GM23338 (cell line): ENCODE measurements at regions not wholly inside any gene's neighbourhood (a gene's known extent, or its start where the extent isn't known, plus 50 kb on each side); places are given as distances from the start of the nearest gene placed in this dataset.

Experiments
- ATAC-seq: fragments of 200-7000 bp; cut with Tn5 transposase; 3 replicates; pipeline ENCODE4 v1.9.1; 2020
- DNase-seq: peaks from one replicate; pipeline ENCODE4 v3.0.0-alpha.2; 2015; ENCODE audit warnings: low spot score
- H2AFZ ChIP-seq: fragments of 200-600 bp; sonication (generic); 2 replicates; pipeline ENCODE4 v1.8.0; 2016; ENCODE audit warnings: antibody characterized with exemption, mild to moderate bottlenecking, moderate library complexity
- H3F3A ChIP-seq: fragments of 200-600 bp; sonication (generic); replicated peaks from 2 replicates; pipeline ENCODE4 v1.8.0; 2017; ENCODE audit warnings: antibody characterized with exemption, mixed run types, low read depth
- H3K27ac ChIP-seq: fragments of 200-600 bp; sonication (generic); 2 replicates; pipeline ENCODE4 v1.6.1; 2016; ENCODE audit warnings: low read depth
- H3K27me3 ChIP-seq: fragments of 200-600 bp; sonication (generic); 2 replicates; pipeline ENCODE4 v1.8.0; 2016; ENCODE audit warnings: mild to moderate bottlenecking, mixed run types, moderate library complexity; ENCODE audit not compliant: insufficient read depth
- H3K36me3 ChIP-seq: fragments of 200-600 bp; sonication (generic); 2 replicates; pipeline ENCODE4 v1.8.0; 2016; ENCODE audit warnings: mild to moderate bottlenecking; ENCODE audit not compliant: insufficient read depth
- H3K4me1 ChIP-seq: fragments of 200-600 bp; sonication (generic); 2 replicates; pipeline ENCODE4 v1.8.0; 2016; ENCODE audit warnings: mild to moderate bottlenecking, moderate library complexity; ENCODE audit not compliant: insufficient read depth
- H3K4me2 ChIP-seq: fragments of 200-600 bp; sonication (generic); 2 replicates; pipeline ENCODE4 v1.7.1; 2017; ENCODE audit warnings: mixed run types
- H3K4me3 ChIP-seq: fragments of 200-600 bp; sonication (generic); 2 replicates; pipeline ENCODE4 v1.6.1; 2016; ENCODE audit warnings: mixed run types
- H3K79me2 ChIP-seq: fragments of 200-600 bp; sonication (generic); replicated peaks from 2 replicates; pipeline ENCODE4 v1.8.0; 2017; ENCODE audit warnings: mild to moderate bottlenecking; ENCODE audit not compliant: insufficient read depth
- H3K9me2 ChIP-seq: fragments of 200-600 bp; sonication (generic); 2 replicates; pipeline ENCODE4 v1.8.0; 2017; ENCODE audit not compliant: insufficient read depth
- H4K20me1 ChIP-seq: fragments of 200-600 bp; sonication (generic); replicated peaks from 2 replicates; pipeline ENCODE4 v1.8.0; 2017; ENCODE audit warnings: mild to moderate bottlenecking; ENCODE audit not compliant: insufficient read depth
- H3K27ac Mint-ChIP-seq: 2 replicates; pipeline ENCODE4 v1.8.0; 2020; ENCODE audit warnings: inconsistent platforms, mild to moderate bottlenecking, moderate library complexity, mixed read lengths
- H3K27me3 Mint-ChIP-seq: 3 replicates; pipeline ENCODE4 v1.8.0; 2022; ENCODE audit warnings: low read depth, mild to moderate bottlenecking, moderate library complexity, mixed read lengths, inconsistent platforms; ENCODE audit not compliant: insufficient read depth, poor library complexity
- H3K36me3 Mint-ChIP-seq: 3 replicates; pipeline ENCODE4 v1.8.0; 2021; ENCODE audit warnings: low read depth, mild to moderate bottlenecking, inconsistent platforms, moderate library complexity, mixed read lengths
- H3K4me1 Mint-ChIP-seq: 3 replicates; pipeline ENCODE4 v1.8.0; 2020; ENCODE audit warnings: mild to moderate bottlenecking, inconsistent platforms, mixed read lengths
- H3K4me3 Mint-ChIP-seq: 3 replicates; pipeline ENCODE4 v1.8.0; 2021; ENCODE audit warnings: moderate library complexity, mild to moderate bottlenecking, inconsistent platforms, mixed read lengths
- H3K9me3 Mint-ChIP-seq: 3 replicates; pipeline ENCODE4 v1.8.0; 2020; ENCODE audit warnings: moderate library complexity, mild to moderate bottlenecking, inconsistent platforms, mixed read lengths
- CREB1 ChIP-seq: fragments of 250-450 bp; sonication (Bioruptor Pico); IDR thresholded peaks from 2 replicates; pipeline ENCODE4 v1.5.0; 2020; ENCODE audit warnings: low read depth, mild to moderate bottlenecking, moderate library complexity
- CTCF ChIP-seq, 2 experiments: fragments of 200-600 bp in 1 of 2; sonication (generic) in 1 of 2; conservative IDR thresholded peaks; 2 replicates each; pipeline versions ENCODE4 v1.5.1 to v1.6.1; 2016 to 2017; ENCODE audit warnings: antibody characterized with exemption in 2 of 2, low read depth in 2 of 2, mild to moderate bottlenecking in 2 of 2, moderate library complexity in 1 of 2
- NANOG ChIP-seq: IDR thresholded peaks from 2 replicates; pipeline ENCODE4 v1.6.1; 2016; ENCODE audit warnings: antibody characterized with exemption, borderline replicate concordance
- ZNF331 ChIP-seq: fragments of 250-450 bp; sonication (Bioruptor Pico); IDR thresholded peaks from 2 replicates; pipeline ENCODE4 v1.5.0; 2020; ENCODE audit warnings: low read depth, mild to moderate bottlenecking, moderate library complexity
- TF ChIP-seq, protein P1 (sequence below): IDR thresholded peaks from 2 replicates; pipeline ENCODE4 v1.6.1; 2016; ENCODE audit warnings: antibody characterized with exemption

GRCh38 chr5:174229068-174229467 is 183.6 kb downstream of the NSG2 start:
- no peaks in the 10 kb centered on the region for H3K27me3 ChIP-seq
- no peaks in the 10 kb centered on the region for H3K79me2 ChIP-seq
- Mint-ChIP-seq H3K27ac (no peak overlapping the region), H3K9me3 (no peaks in the 10 kb centered on the region), H3K4me3 (no peak overlapping the region), H3K27me3 (peaks cover 2% of the 10 kb centered on the region), H3K36me3 (no peaks in the 10 kb centered on the region), H3K4me1 (peaks cover 4% of the 10 kb centered on the region; the same call in 2 of the 3 replicates)
- no peak overlapping the region for H3K27ac ChIP-seq
- no peak overlapping the region for H3K4me3 ChIP-seq
- no peak for ATAC-seq
- no peak overlapping the region for H2AFZ ChIP-seq
- no peak for DNase-seq
- H3K9me2 ChIP-seq, result no peaks in the 10 kb centered on the region
- H3K4me1 ChIP-seq, result no peaks in the 10 kb centered on the region
- H3K36me3 ChIP-seq, result no peaks in the 10 kb centered on the region
- no peaks in the 10 kb centered on the region for H4K20me1 ChIP-seq
- no peaks in the 10 kb centered on the region for H3F3A ChIP-seq
- no peak for TF ChIP-seq ZNF331 (CRISPR knock-in tag)
- no peak for TF ChIP-seq CREB1
- TF ChIP-seq, protein P1, sequence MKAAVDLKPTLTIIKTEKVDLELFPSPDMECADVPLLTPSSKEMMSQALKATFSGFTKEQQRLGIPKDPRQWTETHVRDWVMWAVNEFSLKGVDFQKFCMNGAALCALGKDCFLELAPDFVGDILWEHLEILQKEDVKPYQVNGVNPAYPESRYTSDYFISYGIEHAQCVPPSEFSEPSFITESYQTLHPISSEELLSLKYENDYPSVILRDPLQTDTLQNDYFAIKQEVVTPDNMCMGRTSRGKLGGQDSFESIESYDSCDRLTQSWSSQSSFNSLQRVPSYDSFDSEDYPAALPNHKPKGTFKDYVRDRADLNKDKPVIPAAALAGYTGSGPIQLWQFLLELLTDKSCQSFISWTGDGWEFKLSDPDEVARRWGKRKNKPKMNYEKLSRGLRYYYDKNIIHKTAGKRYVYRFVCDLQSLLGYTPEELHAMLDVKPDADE, result no peak
- no peak for TF ChIP-seq NANOG
- TF ChIP-seq CTCF (conservative IDR thresholded peaks at IDR 0.05; ENCODE audit: low read depth in 2 of 2), result no peak
- H3K4me2 ChIP-seq, result no peak overlapping the region

DNA sequence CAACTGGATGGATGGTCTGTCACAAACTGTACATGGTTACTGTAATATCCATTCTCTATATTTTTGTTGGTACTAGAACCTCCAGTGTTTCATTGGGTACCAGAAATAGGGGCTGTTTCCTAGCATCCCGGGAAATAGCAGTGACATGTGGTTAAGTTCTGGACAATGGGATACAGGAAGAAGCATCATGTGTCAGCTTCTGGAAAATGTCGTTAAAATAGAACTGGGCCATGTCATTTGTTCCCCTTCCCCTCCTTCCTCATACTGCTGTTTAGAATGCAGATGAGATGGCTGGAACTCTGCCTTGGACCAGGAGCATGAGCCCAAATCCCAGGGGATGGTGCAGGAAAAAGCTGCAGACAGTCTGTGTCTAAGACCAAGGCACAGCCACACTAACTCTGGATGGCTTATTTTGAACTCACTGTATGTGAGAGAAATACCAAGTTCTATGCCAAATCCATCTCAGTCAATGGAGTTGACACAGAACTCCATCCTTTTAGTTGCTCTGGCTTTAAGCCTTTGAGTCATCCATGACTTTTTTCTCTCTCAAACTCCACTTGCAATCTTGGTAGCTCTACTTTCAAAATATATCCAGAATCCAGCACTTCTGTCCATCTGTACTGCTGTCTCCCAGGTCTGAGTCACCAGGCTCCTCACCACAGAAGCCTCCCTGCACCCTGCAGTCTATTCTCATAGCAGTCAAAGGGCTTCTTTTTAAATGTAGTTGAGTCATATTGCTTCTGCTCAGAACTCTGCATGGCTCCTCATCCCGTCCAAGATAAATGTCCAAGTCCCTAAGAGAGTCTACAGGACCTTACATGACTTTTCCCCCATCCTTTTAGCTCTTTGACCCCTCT is 184.2 kb downstream of the NSG2 start:
- ATAC-seq, result no peak

More for the DNA sequence above, 184.2 kb downstream of the NSG2 start:
- no peaks in the 10 kb centered on the region for H3K36me3 Mint-ChIP-seq
- Histone ChIP-seq H3K27me3 (no peaks in the 10 kb centered on the region), H3K27ac (no peak overlapping the region), H3K4me3 (no peak overlapping the region), H3K4me1 (no peaks in the 10 kb centered on the region), H3K4me2 (no peak overlapping the region), H3K9me2 (no peaks in the 10 kb centered on the region), H4K20me1 (no peaks in the 10 kb centered on the region), H3K36me3 (no peaks in the 10 kb centered on the region), H2AFZ (no peak overlapping the region), H3K79me2 (no peaks in the 10 kb centered on the region), H3F3A (no peaks in the 10 kb centered on the region)
- TF ChIP-seq CTCF (conservative IDR thresholded peaks at IDR 0.05; ENCODE audit: low read depth in 2 of 2), result no peak
- H3K9me3 Mint-ChIP-seq, result no peaks in the 10 kb centered on the region
- peaks cover 4% of the 10 kb centered on the region; the same call in 2 of the 3 replicates for H3K4me1 Mint-ChIP-seq
- H3K4me3 Mint-ChIP-seq, result no peak overlapping the region
- peaks cover 2% of the 10 kb centered on the region for H3K27me3 Mint-ChIP-seq
- DNase-seq, result no peak
- H3K27ac Mint-ChIP-seq, result no peak overlapping the region
